Neural cell (in vitro differentiated cells): ENCODE measurements at regions not wholly inside any gene's neighbourhood (a gene's known extent, or its start where the extent isn't known, plus 50 kb on each side); places are given as distances from the start of the nearest gene placed in this dataset.

Experiments
- H2AFZ ChIP-seq: fragments of 200-600, 300-800 bp; sonication (generic), shearing (Covaris generic); 2 replicates; pipeline ENCODE4 v1.6.0; 2014; ENCODE audit warnings: low read depth, mild to moderate bottlenecking, antibody characterized with exemption, low read length, moderate library complexity
- H3F3A ChIP-seq: fragments of 200-600 bp; shearing (Covaris generic); 2 replicates; pipeline ENCODE4 v1.6.1; 2016; ENCODE audit warnings: mild to moderate bottlenecking, moderate library complexity, mixed read lengths, antibody characterized with exemption, low read length; ENCODE audit not compliant: insufficient read depth, poor library complexity, severe bottlenecking
- H3K27ac ChIP-seq: fragments of 200-600, 300-800 bp; sonication (generic), shearing (Covaris generic); 2 replicates; pipeline ENCODE4 v1.5.1; 2014; ENCODE audit warnings: mild to moderate bottlenecking, low read length, moderate library complexity
- H3K27me3 ChIP-seq: fragments of 300-800, 200-600 bp; sonication (generic), shearing (Covaris generic); 2 replicates; pipeline ENCODE4 v1.6.0; 2014; ENCODE audit warnings: mild to moderate bottlenecking, low read depth, low read length, moderate library complexity; ENCODE audit not compliant: insufficient read depth
- H3K36me3 ChIP-seq: fragments of 300-800, 200-600 bp; sonication (generic), shearing (Covaris generic); 2 replicates; pipeline ENCODE4 v1.5.1; 2014; ENCODE audit warnings: mild to moderate bottlenecking, antibody characterized with exemption, low read length, moderate library complexity; ENCODE audit not compliant: insufficient read depth
- H3K4me2 ChIP-seq: fragments of 300-800, 200-600 bp; sonication (generic), shearing (Covaris generic); 2 replicates; pipeline ENCODE4 v1.6.0; 2014; ENCODE audit warnings: mild to moderate bottlenecking, low read length
- H3K4me3 ChIP-seq: fragments of 300-800, 200-600 bp; sonication (generic), shearing (Covaris generic); 2 replicates; pipeline ENCODE4 v1.5.1; 2014; ENCODE audit warnings: mild to moderate bottlenecking, low read length, moderate library complexity
- H3K79me2 ChIP-seq: fragments of 200-600 bp; shearing (Covaris generic); replicated peaks from 2 replicates; pipeline ENCODE4 v1.6.0; 2014; ENCODE audit warnings: mild to moderate bottlenecking, low read length, moderate library complexity; ENCODE audit not compliant: insufficient read depth
- H3K9ac ChIP-seq: fragments of 300-800, 200-600 bp; sonication (generic), shearing (Covaris generic); 2 replicates; pipeline ENCODE4 v1.6.1; 2016; ENCODE audit warnings: mild to moderate bottlenecking, low read length, mixed read lengths
- H3K9me2 ChIP-seq: fragments of 200-600 bp; shearing (Covaris generic); 2 replicates; pipeline ENCODE4 v1.6.1; 2016; ENCODE audit warnings: mild to moderate bottlenecking, low read length, mixed read lengths; ENCODE audit not compliant: insufficient read depth
- H3K9me3 ChIP-seq: fragments of 200-600, 300-800 bp; sonication (generic), shearing (Covaris generic); 2 replicates; pipeline ENCODE4 v1.6.1; 2016; ENCODE audit warnings: mild to moderate bottlenecking, mixed run types, low read length, moderate library complexity, mixed read lengths
- H4K20me1 ChIP-seq: fragments of 200-600 bp; shearing (Covaris generic); 2 replicates; pipeline ENCODE4 v1.6.1; 2016; ENCODE audit warnings: mild to moderate bottlenecking, mixed run types; ENCODE audit not compliant: insufficient read depth
- CTCF ChIP-seq: fragments of 450-650 bp; IDR thresholded peaks from 2 replicates; pipeline ENCODE4 v1.5.1; 2014; ENCODE audit warnings: antibody characterized with exemption, mild to moderate bottlenecking, moderate library complexity; ENCODE audit not compliant: poor library complexity, severe bottlenecking
- EP300 ChIP-seq: fragments of 450-650 bp; conservative IDR thresholded peaks from 2 replicates; pipeline ENCODE4 v1.6.1; 2014; ENCODE audit warnings: antibody characterized with exemption, mild to moderate bottlenecking, moderate library complexity; ENCODE audit not compliant: poor library complexity, severe bottlenecking
- EZH2 ChIP-seq: fragments of 200-600, 300-800 bp; shearing (Covaris generic), sonication (generic); IDR thresholded peaks from 2 replicates; pipeline ENCODE4 v1.6.1; 2014; ENCODE audit warnings: antibody characterized with exemption, low read length, borderline replicate concordance, mild to moderate bottlenecking; ENCODE audit not compliant: insufficient read depth, poor library complexity, severe bottlenecking
- MXI1 ChIP-seq: fragments of 450-650 bp; conservative IDR thresholded peaks from 2 replicates; pipeline ENCODE4 v1.6.1; 2014; ENCODE audit warnings: antibody characterized with exemption, mild to moderate bottlenecking; ENCODE audit not compliant: poor library complexity, severe bottlenecking
- POLR2AphosphoS5 ChIP-seq: IDR thresholded peaks from 2 replicates; pipeline ENCODE4 v1.6.1; 2012
- RAD21 ChIP-seq: fragments of 450-650 bp; conservative IDR thresholded peaks from 2 replicates; pipeline ENCODE4 v1.6.1; 2014; ENCODE audit warnings: antibody characterized with exemption, mild to moderate bottlenecking, moderate library complexity
- SMC3 ChIP-seq: fragments of 450-650 bp; conservative IDR thresholded peaks from 2 replicates; pipeline ENCODE4 v1.6.1; 2014; ENCODE audit warnings: antibody characterized with exemption, mild to moderate bottlenecking, moderate library complexity; ENCODE audit not compliant: poor library complexity
- TAF1 ChIP-seq: IDR thresholded peaks from 2 replicates; pipeline ENCODE4 v1.6.1; 2012; ENCODE audit warnings: low read depth
- TF ChIP-seq, protein P1 (sequence below): IDR thresholded peaks from 2 replicates; pipeline ENCODE4 v1.6.1; 2012; ENCODE audit warnings: borderline replicate concordance

DNA sequence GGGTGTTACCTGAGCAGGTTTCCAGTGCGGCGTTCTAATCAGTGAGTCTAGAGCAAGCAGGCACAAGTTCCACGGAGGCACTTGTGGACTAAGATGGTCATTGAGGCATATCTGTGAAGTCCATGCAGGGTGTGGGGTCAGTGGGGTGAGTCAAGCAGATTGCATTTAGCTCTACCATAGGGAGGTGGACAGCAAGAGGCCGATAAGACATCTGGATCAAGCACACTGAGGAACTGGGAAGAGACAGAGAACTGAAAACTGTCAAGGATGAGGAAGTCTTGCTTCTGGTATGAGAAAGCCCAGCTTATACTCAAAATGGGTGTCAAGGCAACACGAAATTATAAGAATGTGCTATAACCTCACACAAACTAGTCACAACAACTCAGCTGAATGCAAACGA lies 61.2 kb upstream of the SLC39A10 start:
- Histone ChIP-seq H3K9me2 (no peaks in the 10 kb centered on the region), H3K27ac (no peak overlapping the region), H3K4me2 (no peak overlapping the region), H3K36me3 (no peaks in the 10 kb centered on the region), H3K9ac (no peak overlapping the region), H3K9me3 (no peaks in the 10 kb centered on the region), H3K27me3 (no peaks in the 10 kb centered on the region), H4K20me1 (no peaks in the 10 kb centered on the region), H3F3A (no peaks in the 10 kb centered on the region), H3K4me3 (no peak overlapping the region), H2AFZ (no peak overlapping the region), H3K79me2 (no peaks in the 10 kb centered on the region)
- TF ChIP-seq, protein P1, sequence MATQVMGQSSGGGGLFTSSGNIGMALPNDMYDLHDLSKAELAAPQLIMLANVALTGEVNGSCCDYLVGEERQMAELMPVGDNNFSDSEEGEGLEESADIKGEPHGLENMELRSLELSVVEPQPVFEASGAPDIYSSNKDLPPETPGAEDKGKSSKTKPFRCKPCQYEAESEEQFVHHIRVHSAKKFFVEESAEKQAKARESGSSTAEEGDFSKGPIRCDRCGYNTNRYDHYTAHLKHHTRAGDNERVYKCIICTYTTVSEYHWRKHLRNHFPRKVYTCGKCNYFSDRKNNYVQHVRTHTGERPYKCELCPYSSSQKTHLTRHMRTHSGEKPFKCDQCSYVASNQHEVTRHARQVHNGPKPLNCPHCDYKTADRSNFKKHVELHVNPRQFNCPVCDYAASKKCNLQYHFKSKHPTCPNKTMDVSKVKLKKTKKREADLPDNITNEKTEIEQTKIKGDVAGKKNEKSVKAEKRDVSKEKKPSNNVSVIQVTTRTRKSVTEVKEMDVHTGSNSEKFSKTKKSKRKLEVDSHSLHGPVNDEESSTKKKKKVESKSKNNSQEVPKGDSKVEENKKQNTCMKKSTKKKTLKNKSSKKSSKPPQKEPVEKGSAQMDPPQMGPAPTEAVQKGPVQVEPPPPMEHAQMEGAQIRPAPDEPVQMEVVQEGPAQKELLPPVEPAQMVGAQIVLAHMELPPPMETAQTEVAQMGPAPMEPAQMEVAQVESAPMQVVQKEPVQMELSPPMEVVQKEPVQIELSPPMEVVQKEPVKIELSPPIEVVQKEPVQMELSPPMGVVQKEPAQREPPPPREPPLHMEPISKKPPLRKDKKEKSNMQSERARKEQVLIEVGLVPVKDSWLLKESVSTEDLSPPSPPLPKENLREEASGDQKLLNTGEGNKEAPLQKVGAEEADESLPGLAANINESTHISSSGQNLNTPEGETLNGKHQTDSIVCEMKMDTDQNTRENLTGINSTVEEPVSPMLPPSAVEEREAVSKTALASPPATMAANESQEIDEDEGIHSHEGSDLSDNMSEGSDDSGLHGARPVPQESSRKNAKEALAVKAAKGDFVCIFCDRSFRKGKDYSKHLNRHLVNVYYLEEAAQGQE, result no peak
- TF ChIP-seq POLR2AphosphoS5 (no peak), MXI1 (no peak), EZH2 (no peak), CTCF (no peak), TAF1 (no peak), EP300 (no peak), SMC3 (no peak), RAD21 (no peak)

DNA sequence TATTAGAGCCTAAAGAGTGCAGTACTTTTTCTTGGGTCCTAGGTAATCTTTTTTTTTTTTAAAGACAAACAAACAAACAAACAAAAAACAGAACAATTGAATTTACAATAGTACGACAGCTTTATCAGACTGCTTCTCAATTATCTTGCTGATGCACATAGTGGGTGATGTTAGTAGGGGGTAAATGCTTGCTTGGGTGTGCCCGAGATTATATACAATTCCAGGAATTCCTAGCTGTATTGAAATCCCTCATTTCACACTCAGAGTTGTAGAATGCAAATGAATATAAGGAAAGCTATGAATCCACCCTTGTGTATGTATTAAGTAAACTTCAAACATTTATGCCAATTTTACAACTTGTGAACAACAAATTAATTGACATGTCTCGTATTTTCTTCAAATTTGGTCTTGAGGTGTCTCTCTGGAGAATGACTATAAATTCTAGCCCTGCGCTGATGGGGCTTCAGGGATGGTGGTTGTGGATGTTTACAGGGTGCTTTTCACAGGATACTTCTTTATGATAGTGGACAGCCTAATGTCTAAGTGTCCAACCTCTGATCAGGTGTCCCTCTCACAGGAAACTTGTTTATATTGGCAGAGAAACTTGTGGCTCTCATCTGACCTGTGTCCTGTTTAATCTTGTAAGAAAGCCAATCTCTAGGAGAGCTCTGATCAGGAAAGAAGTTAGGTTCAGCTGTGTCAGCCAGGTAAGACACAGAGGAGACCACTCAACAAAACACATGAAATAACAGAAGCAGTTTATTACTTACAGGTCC lies 61.9 kb upstream of the SLC39A10 start:
- Histone ChIP-seq H3K27me3 (no peaks in the 10 kb centered on the region), H3K9me3 (no peaks in the 10 kb centered on the region), H3K36me3 (no peaks in the 10 kb centered on the region), H3K27ac (no peak overlapping the region), H3K9me2 (no peaks in the 10 kb centered on the region), H3K4me2 (no peak overlapping the region), H3F3A (no peaks in the 10 kb centered on the region), H4K20me1 (no peaks in the 10 kb centered on the region), H2AFZ (no peak overlapping the region), H3K4me3 (no peak overlapping the region), H3K9ac (no peak overlapping the region), H3K79me2 (no peaks in the 10 kb centered on the region)
- TF ChIP-seq MXI1 (no peak), EP300 (no peak), CTCF (no peak), SMC3 (no peak), RAD21 (no peak), EZH2 (no peak), POLR2AphosphoS5 (no peak), TAF1 (no peak)
- TF ChIP-seq, protein P1, result no peak
